ENCODE measurements at regions not wholly inside any gene's neighbourhood (a gene's known extent, or its start where the extent isn't known, plus 50 kb on each side); places are given as distances from the start of the nearest gene placed in this dataset.

- no peak for TF ChIP-seq RBFOX2 (IDR thresholded peaks at IDR 0.05; ENCODE audit: low read depth, low read length)
- no peak for TF ChIP-seq HOXA9 (CRISPR knock-in tag; IDR thresholded peaks at IDR 0.05; ENCODE audit: borderline replicate concordance)
- TF ChIP-seq ZNF639 (CRISPR knock-in tag; conservative IDR thresholded peaks at IDR 0.05): no peak
- no peak for TF ChIP-seq SOX13 (IDR thresholded peaks at IDR 0.05)
- no peak for TF ChIP-seq SOX13 (CRISPR knock-in tag; conservative IDR thresholded peaks at IDR 0.05 in 1 of 2, IDR thresholded peaks at IDR 0.05 in 1 of 2)
- TF ChIP-seq SMARCE1 (IDR thresholded peaks at IDR 0.05; ENCODE audit: borderline replicate concordance): no peak
- no peak for TF ChIP-seq CTCF (CRISPR knock-in tag; IDR thresholded peaks at IDR 0.05)
- no peak for TF ChIP-seq NAIF1 (CRISPR knock-in tag; IDR thresholded peaks at IDR 0.05; ENCODE audit: borderline replicate concordance)
- no peak for TF ChIP-seq LRRFIP1 (CRISPR knock-in tag; conservative IDR thresholded peaks at IDR 0.05)
- no peak for TF ChIP-seq ZBTB38 (CRISPR knock-in tag; IDR thresholded peaks at IDR 0.05)
- TF ChIP-seq RFX1 (IDR thresholded peaks at IDR 0.05): no peak
- no peak for TF ChIP-seq ZNF12 (CRISPR knock-in tag; IDR thresholded peaks at IDR 0.05)
- no peak for TF ChIP-seq BCL6 (CRISPR knock-in tag; IDR thresholded peaks at IDR 0.05)
- no peak for TF ChIP-seq SATB2 (CRISPR knock-in tag; IDR thresholded peaks at IDR 0.05)
Measured at GRCh38 chr7:155917836-155918430, 105.7 kb upstream of the SHH start.

All from HepG2 (cell line).